Stimulated activated CD4-positive, alpha-beta T cell treated with anti-CD3 and anti-CD28 coated beads, Interleukin-2, amount 100 ng/mL, for 24 hours (primary cell): ENCODE measurements at regions not wholly inside any gene's neighbourhood (a gene's known extent, or its start where the extent isn't known, plus 50 kb on each side); places are given as distances from the start of the nearest gene placed in this dataset.
"Not testable (repeated sequence)": the region's sequence is repeated elsewhere in the genome, so short reads cannot be mapped to it uniquely, and the experiment has no call there.

Experiments
- DNase-seq, 2 donors: peaks; one replicate each; pipeline ENCODE4 v3.0.0-alpha.2; 2020

DNA sequence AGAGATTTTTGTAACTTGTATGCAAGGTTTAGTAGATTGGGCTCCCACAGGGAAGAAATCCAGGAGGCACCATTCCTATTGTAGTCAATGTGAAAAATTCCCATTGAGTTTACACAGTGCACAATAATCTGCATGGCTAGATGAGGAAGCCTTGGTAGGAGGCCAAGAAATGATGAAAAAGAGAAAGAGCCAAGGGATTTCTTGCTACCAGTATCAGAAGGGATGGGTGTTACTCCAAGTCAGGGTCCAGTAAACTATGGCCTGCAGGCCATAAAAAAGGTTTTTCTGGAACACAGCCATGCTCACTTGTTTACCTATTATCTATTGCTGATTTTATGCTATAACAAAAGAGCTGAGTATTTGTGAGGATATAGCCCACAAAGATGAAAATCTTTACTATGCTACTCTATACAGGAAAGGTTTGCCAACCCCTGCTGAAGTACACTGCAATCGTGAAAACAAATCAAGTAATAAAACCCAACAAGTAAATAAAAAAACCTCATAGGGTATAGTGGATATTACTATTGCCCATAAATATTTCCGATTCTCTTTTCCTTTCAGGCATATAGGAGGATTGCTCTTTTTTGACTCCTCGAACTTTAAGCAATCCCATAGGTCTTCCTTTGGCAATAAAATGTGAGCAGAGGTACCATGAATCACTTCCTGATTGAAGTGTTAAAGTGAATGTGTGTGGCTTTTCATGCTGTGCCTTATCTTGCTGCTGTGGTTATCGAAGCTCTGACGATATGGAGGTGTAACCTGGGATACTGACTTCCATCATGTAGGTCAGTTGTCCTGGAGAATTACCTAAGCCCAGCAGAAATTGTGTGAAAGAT lies 256.3 kb upstream of the MAGI2 start:
- no peak for DNase-seq

DNA sequence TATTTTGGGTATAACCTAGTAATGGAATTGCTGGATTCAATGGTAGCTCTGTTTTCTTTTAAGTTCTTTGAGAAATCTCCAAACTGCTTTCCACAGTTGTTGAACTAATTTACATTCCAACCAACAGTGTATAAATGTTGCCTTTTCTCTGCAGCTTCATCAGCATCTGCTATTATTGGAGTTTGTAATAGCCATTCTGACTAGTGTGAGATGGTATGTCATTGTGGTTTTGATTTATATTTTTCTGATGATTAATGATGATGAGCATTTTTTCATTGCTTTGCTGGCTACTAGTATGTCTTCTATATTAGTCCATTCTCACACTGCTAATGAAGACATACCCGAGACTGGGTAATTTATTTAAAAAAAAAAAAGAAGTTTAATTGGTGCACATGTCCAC lies 248.6 kb upstream of the MAGI2 start:
- DNase-seq = no peak

DNA sequence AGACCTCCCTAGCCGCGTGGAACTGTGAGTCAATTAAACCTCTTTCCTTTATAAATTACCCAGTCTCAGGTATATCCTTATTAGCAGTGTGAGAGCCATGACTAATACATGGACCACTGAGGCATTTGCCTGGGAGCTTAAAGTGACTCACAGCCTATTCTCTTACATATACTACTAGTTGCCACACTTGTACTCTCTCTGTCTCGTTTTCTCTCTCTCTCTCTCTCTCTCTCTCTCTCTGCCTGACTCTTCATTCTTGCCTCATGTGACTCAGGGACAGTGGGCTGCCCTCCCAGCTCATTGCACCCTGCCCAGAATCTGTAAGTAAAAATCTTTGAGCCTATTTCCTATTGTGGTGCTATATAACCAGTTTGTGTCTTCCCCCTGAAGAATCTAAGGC lies 238.5 kb upstream of the MAGI2 start:
- DNase-seq = no peak

DNA sequence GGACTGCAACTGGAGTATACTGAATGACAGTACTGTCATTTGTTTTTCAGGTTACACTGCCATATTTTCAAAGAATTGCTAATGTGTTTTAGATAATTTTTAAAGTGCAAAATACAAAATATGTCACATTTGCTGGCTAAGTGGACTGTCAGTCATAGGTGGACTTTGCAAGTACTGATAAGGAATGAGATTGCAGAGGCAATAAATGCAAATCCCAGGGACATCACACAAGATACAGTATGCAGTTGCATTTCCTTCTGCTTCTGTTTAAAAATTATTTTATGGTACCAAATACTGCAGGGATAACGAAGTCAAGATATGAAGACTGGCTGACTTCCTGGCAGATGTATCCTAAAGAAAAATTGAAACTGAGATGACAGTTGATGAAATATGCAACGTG lies 237.6 kb upstream of the MAGI2 start:
- DNase-seq = no peak

- no peak for DNase-seq
Measured at GRCh38 chr7:79684384-79684783, 230.9 kb upstream of the MAGI2 start.

DNA sequence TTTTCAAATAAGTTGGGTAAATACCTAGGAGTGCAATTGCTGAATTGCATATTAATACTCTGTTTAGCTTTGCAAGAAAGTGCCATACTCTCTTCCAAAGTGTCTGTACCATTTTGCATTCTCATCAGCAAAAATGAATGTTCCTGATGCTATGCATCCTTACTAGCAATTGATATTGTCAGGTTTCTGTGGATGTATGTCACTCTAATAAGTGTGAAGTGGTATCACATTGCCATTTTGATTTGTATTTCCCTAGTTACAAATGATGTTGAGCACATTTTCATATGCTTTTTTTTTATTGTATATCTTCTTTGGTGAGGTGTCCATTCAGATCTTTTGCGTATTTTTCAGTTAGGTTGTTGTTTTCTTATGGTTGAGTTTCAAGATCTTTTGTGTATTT lies 230.4 kb upstream of the MAGI2 start:
- DNase-seq = no peak

GRCh38 chr7:79683185-79683890 lies 229.9 kb upstream of the MAGI2 start:
- no peak for DNase-seq

- no peak for DNase-seq
Measured at GRCh38 chr7:79681454-79681853, 228.0 kb upstream of the MAGI2 start.

- DNase-seq = no peak
Measured at GRCh38 chr7:79673969-79674368, 220.5 kb upstream of the MAGI2 start.

DNA sequence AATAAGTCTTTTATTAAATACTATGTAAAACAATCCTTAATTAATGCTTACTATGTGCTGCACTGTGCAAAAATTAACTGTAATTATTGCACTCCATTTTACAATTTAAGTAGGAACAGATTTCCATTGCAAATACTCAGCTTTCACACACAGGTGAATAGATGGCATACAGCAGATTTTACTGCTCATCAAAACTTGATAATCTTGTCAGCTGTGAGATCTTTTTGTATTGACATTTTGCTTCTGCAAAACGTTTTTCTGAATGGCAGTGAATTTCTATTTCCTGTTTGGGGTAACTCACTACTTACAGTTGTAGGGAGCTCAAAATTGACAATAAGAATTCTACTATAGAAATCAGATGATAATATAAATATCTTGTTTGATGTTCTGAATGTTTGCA lies 220.0 kb upstream of the MAGI2 start:
- DNase-seq = no peak

DNA sequence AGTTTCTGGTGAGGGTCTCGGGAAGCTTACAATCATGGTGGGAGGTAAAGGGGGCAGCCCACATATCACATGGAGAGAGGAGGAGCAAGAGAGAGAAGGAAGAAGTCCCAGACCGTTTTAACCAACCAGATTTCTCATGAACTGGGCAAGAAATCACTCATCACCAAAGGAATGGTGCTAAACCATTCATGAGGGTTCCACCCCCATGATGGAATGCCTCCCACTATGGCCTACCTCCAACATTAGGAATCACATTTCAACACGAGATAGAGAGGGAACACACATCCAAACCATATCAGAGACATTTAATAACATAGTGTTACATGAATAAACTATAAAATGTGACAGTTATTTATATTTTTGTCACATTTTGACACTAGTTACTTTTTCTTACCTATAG lies 214.8 kb upstream of the MAGI2 start:
- DNase-seq = no peak

GRCh38 chr7:79666472-79666871 lies 213.0 kb upstream of the MAGI2 start:
- DNase-seq = no peak

GRCh38 chr7:79664884-79665676 lies 211.6 kb upstream of the MAGI2 start:
- no peak for DNase-seq

DNA sequence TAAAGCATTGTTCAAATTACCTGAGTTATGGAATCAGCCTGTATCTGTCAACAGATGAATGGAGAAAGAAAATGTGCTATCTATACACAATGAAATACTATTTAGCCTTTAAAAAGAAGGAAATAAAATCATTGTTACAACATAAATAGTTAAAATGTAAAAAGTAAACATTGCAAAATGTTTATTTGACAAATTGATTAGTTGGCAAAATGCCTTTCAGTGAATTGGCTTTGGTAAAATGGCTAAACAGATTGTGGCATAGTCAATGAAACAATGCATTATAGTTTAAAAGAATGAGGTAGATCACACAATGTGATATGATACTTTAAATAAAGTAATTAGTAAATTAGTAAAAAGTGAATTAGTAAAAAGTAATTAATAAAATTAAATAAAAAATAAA lies 204.8 kb upstream of the MAGI2 start:
- no peak for DNase-seq

DNA sequence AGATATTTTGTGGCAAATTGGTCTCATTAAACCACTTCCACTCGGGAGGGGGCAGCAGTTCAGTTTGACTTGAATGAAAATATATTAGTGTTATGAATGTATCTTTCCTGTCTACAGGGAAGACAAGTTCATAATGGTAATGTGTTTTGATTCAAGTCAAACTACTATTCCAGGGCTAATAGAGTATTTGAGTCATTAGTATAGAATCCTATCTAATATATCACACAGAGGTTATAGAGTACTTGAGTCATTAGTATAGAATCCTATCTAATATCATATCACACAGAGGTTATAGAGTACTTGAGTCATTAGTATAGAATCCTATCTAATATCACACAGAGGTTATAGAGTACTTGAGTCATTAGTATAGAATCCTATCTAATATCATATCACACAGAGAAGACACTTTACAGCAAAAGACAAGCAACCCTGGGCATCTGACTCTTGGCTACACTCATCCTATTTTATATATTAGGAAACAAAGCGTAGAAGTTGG lies 199.7 kb upstream of the MAGI2 start:
- no peak for DNase-seq

DNA sequence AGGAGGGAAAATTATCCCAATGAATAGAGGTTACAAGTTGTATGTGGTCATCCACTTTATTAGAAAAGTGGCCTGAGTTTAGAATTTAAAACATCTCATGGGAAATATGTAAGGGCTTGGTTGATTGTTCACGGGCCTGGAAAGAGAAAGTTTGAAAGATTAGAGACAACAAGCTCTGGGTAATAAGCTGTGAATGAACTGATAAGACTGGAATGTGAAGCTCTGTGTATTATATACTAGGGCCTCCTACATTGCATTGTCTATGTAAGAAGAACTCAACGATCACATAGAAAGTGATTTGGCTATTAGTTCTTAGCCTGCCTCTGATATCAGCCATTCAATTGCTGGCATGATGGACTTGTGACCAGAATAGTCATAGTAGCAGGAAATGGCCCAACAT lies 199.2 kb upstream of the MAGI2 start:
- no peak for DNase-seq

- no peak for DNase-seq
Measured at GRCh38 chr7:79647711-79648110, 194.2 kb upstream of the MAGI2 start.

DNA sequence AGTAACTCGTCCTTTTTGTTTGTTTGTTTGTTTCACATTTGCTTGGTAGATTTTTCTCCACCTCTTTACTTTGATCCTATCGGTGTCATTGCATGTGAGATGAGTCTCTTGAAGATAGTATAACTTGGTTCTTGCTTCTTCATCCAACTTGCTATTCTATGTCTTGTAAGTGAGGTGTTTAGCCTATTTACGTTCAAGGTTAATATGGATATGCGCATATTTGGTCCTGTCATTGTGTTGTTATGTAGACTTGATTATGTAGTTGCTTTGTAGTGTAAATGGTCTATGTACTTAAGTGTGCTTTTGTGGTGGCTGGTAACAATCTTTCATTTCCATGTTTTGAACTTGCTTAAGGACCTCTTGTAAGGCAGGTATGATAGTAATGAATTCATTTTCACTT lies 192.8 kb upstream of the MAGI2 start:
- no peak for DNase-seq

GRCh38 chr7:79636849-79637248 lies 183.4 kb upstream of the MAGI2 start:
- no peak for DNase-seq

GRCh38 chr7:79625921-79626320 lies 172.5 kb upstream of the MAGI2 start:
- DNase-seq = not testable (repeated sequence)

- DNase-seq = no peak
Measured at GRCh38 chr7:79624336-79624735, 170.9 kb upstream of the MAGI2 start.

GRCh38 chr7:79622781-79623180 lies 169.3 kb upstream of the MAGI2 start:
- no peak for DNase-seq

GRCh38 chr7:79620291-79620690 lies 166.8 kb upstream of the MAGI2 start:
- DNase-seq = no peak

GRCh38 chr7:79619216-79619615 lies 165.7 kb upstream of the MAGI2 start:
- DNase-seq = no peak
